ENCODE measurements at regions not wholly inside any gene's neighbourhood (a gene's known extent, or its start where the extent isn't known, plus 50 kb on each side); places are given as distances from the start of the nearest gene placed in this dataset.

GRCh38 chr3:144034715-144035290 is 63.2 kb downstream of the DIPK2A start:
- no peak for DNase-seq (ENCODE audit: low spot score)
- no peak for TF ChIP-seq CTCF (conservative IDR thresholded peaks at IDR 0.05; ENCODE audit: low read depth, low read length)
- no peak for TF ChIP-seq EZH2 (IDR thresholded peaks at IDR 0.05; ENCODE audit: borderline replicate concordance, low read depth, low read length, poor library complexity, severe bottlenecking)
- peaks cover 8% of the 10 kb centered on the region for H3K27me3 ChIP-seq (replicated peaks; ENCODE audit: insufficient read depth, low read depth, low read length, poor library complexity)
- ChIA-PET CTCF (no interaction called here), POLR2A (ENCODE audit: low non-redundant PET) (no interaction called here)
- no peaks in the 10 kb centered on the region for H3K9me3 ChIP-seq (ENCODE audit: low read depth, low read length, poor library complexity, severe bottlenecking)
- peaks cover 26% of the 10 kb centered on the region for H3K4me1 ChIP-seq (ENCODE audit: insufficient read depth, low read length, poor library complexity, severe bottlenecking)
- no peaks in the 10 kb centered on the region for H3K36me3 ChIP-seq (ENCODE audit: insufficient read depth, low read length, poor library complexity, severe bottlenecking)
- H3K27ac ChIP-seq (ENCODE audit: low read depth, low read length, poor library complexity, severe bottlenecking), result no peak overlapping the region
- BruUV-seq (replicated peaks), result no TSS peak
- intact Hi-C loops (cut with micrococcal nuclease; ENCODE audit: unreplicated experiment), result no loop called here
- H3K4me3 ChIP-seq (ENCODE audit: low read depth, low read length, poor library complexity, severe bottlenecking), result no peak overlapping the region

GRCh38 chr3:144036498-144036897 is 64.9 kb downstream of the DIPK2A start:
- Histone ChIP-seq H3K9me3 (ENCODE audit: low read depth, low read length, poor library complexity, severe bottlenecking) (no peaks in the 10 kb centered on the region), H3K27me3 (replicated peaks; ENCODE audit: insufficient read depth, low read depth, low read length, poor library complexity) (peaks cover 5% of the 10 kb centered on the region), H3K4me3 (ENCODE audit: low read depth, low read length, poor library complexity, severe bottlenecking) (no peak overlapping the region), H3K4me1 (ENCODE audit: insufficient read depth, low read length, poor library complexity, severe bottlenecking) (peaks cover 24% of the 10 kb centered on the region), H3K36me3 (ENCODE audit: insufficient read depth, low read length, poor library complexity, severe bottlenecking) (no peaks in the 10 kb centered on the region), H3K27ac (ENCODE audit: low read depth, low read length, poor library complexity, severe bottlenecking) (no peak overlapping the region)
- no TSS peak for BruUV-seq (replicated peaks)
- no peak for DNase-seq (ENCODE audit: low spot score)
- CTCF ChIA-PET, result no interaction called here
- TF ChIP-seq EZH2 (IDR thresholded peaks at IDR 0.05; ENCODE audit: borderline replicate concordance, low read depth, low read length, poor library complexity, severe bottlenecking), result no peak
- no peak for TF ChIP-seq CTCF (conservative IDR thresholded peaks at IDR 0.05; ENCODE audit: low read depth, low read length)
- POLR2A ChIA-PET (ENCODE audit: low non-redundant PET), result no interaction called here
- intact Hi-C loops (cut with micrococcal nuclease; ENCODE audit: unreplicated experiment), result no loop called here

- no TSS peak for BruUV-seq (replicated peaks)
- H3K4me3 ChIP-seq (ENCODE audit: low read depth, low read length, poor library complexity, severe bottlenecking), result no peak overlapping the region
- H3K4me1 ChIP-seq (ENCODE audit: insufficient read depth, low read length, poor library complexity, severe bottlenecking), result no peaks in the 10 kb centered on the region
- H3K27me3 ChIP-seq (replicated peaks; ENCODE audit: insufficient read depth, low read depth, low read length, poor library complexity), result no peaks in the 10 kb centered on the region
- H3K36me3 ChIP-seq (ENCODE audit: insufficient read depth, low read length, poor library complexity, severe bottlenecking), result no peaks in the 10 kb centered on the region
- ChIA-PET CTCF (no interaction called here), POLR2A (ENCODE audit: low non-redundant PET) (no interaction called here)
- no peak for TF ChIP-seq EZH2 (IDR thresholded peaks at IDR 0.05; ENCODE audit: borderline replicate concordance, low read depth, low read length, poor library complexity, severe bottlenecking)
- no peak for TF ChIP-seq CTCF (conservative IDR thresholded peaks at IDR 0.05; ENCODE audit: low read depth, low read length)
- intact Hi-C loops (cut with micrococcal nuclease; ENCODE audit: unreplicated experiment), result no loop called here
- no peak for DNase-seq (ENCODE audit: low spot score)
- H3K27ac ChIP-seq (ENCODE audit: low read depth, low read length, poor library complexity, severe bottlenecking), result no peak overlapping the region
- no peaks in the 10 kb centered on the region for H3K9me3 ChIP-seq (ENCODE audit: low read depth, low read length, poor library complexity, severe bottlenecking)
Measured at GRCh38 chr3:144039661-144040060, 68.0 kb downstream of the DIPK2A start.

Data from A673 (cell line).